Peyer's patch (tissue), 4 donors: ENCODE measurements at regions not wholly inside any gene's neighbourhood (a gene's known extent, or its start where the extent isn't known, plus 50 kb on each side); places are given as distances from the start of the nearest gene placed in this dataset.

Experiments used
- DNase-seq, 3 donors: peaks; one replicate each; pipeline ENCODE4 v3.0.0-alpha.2; 2017 to 2019
- H3K27ac ChIP-seq, 4 donors: fragments of 200-600 bp; sonication (generic); one replicate each; pipeline ENCODE4 v1.5.1; 2016 to 2019
- H3K27me3 ChIP-seq, 2 donors: fragments of 200-600 bp; sonication (generic); one replicate each; pipeline ENCODE4 v1.5.1; 2019
- H3K36me3 ChIP-seq, 3 donors: fragments of 200-600 bp; sonication (generic); one replicate each; pipeline ENCODE4 v1.5.1; 2016 to 2019
- H3K4me1 ChIP-seq, 4 donors: fragments of 200-600 bp; sonication (generic); one replicate each; pipeline ENCODE4 v1.5.1; 2016 to 2019
- H3K4me3 ChIP-seq, 4 donors: fragments of 200-600 bp; sonication (generic); 1 replicate in 3 of 4; 2 replicates in 1 of 4; pipeline ENCODE4 v1.5.1; 2016 to 2019; ENCODE audit warnings: mild to moderate bottlenecking in 1 of 4
- H3K9me3 ChIP-seq, 4 donors: fragments of 200-600 bp; sonication (generic); one replicate each; pipeline ENCODE4 v1.5.1; 2016 to 2019; ENCODE audit warnings: mild to moderate bottlenecking in 1 of 4
- CTCF ChIP-seq, 6 experiments: fragments of 450-650 bp in 4 of 6; fragments of 200-600 bp in 2 of 6; sonication (generic) in 1 of 6; IDR thresholded peaks; one replicate each; pipeline ENCODE4 v1.5.1; 2017 to 2019; ENCODE audit warnings: antibody characterized with exemption in 6 of 6, mild to moderate bottlenecking in 3 of 6, moderate library complexity in 1 of 6
- POLR2A ChIP-seq, 2 donors: fragments of 450-650 bp; IDR thresholded peaks; one replicate each; pipeline ENCODE4 v1.5.1; 2017; ENCODE audit warnings: antibody characterized with exemption in 2 of 2, mild to moderate bottlenecking in 2 of 2, moderate library complexity in 2 of 2

- no peaks in the 10 kb centered on the region for H3K9me3 ChIP-seq
- peaks cover 0 to 4% (median 0%) of the 10 kb centered on the region in 4 donors for H3K4me1 ChIP-seq
- H3K36me3 ChIP-seq, result no peaks in the 10 kb centered on the region
- TF ChIP-seq POLR2A (IDR thresholded peaks at IDR 0.05) (no peak), CTCF (IDR thresholded peaks at IDR 0.05) (peak in 1 of 6 experiments; percentile 17)
- H3K27ac ChIP-seq, result no peak overlapping the region
- no peaks in the 10 kb centered on the region for H3K27me3 ChIP-seq
- H3K4me3 ChIP-seq, result no peak overlapping the region
- DNase-seq, result no peak
Measured at GRCh38 chr4:4677556-4678522, 136.0 kb upstream of the STX18 start.

GRCh38 chr4:4675641-4676040 is 133.8 kb upstream of the STX18 start:
- Histone ChIP-seq H3K4me1 (peaks cover 0 to 6% (median 0%) of the 10 kb centered on the region in 4 donors), H3K27ac (no peak overlapping the region), H3K36me3 (no peaks in the 10 kb centered on the region), H3K4me3 (no peak overlapping the region), H3K9me3 (no peaks in the 10 kb centered on the region), H3K27me3 (no peaks in the 10 kb centered on the region)
- DNase-seq, result no peak
- no peak for TF ChIP-seq CTCF (IDR thresholded peaks at IDR 0.05)

GRCh38 chr4:4675051-4675581 is 133.3 kb upstream of the STX18 start:
- Histone ChIP-seq H3K36me3 (no peaks in the 10 kb centered on the region), H3K9me3 (no peaks in the 10 kb centered on the region), H3K27me3 (no peaks in the 10 kb centered on the region), H3K27ac (no peak overlapping the region), H3K4me1 (peaks cover 0 to 6% (median 0%) of the 10 kb centered on the region in 4 donors), H3K4me3 (no peak overlapping the region)
- TF ChIP-seq CTCF (IDR thresholded peaks at IDR 0.05) (no peak), POLR2A (IDR thresholded peaks at IDR 0.05) (no peak)
- no peak for DNase-seq

GRCh38 chr4:4673070-4673469 is 131.2 kb upstream of the STX18 start:
- H3K27ac ChIP-seq, result peak overlapping the region in 1 of 4 donors; percentile 40
- H3K4me1 ChIP-seq, result peaks cover 0 to 6% (median 0%) of the 10 kb centered on the region in 4 donors
- H3K27me3 ChIP-seq, result no peaks in the 10 kb centered on the region
- no peak overlapping the region for H3K4me3 ChIP-seq
- TF ChIP-seq CTCF (IDR thresholded peaks at IDR 0.05), result no peak
- TF ChIP-seq POLR2A (IDR thresholded peaks at IDR 0.05), result no peak
- peak in 2 of 3 donors; percentile 52 to 59 for DNase-seq
- no peaks in the 10 kb centered on the region for H3K36me3 ChIP-seq
- no peaks in the 10 kb centered on the region for H3K9me3 ChIP-seq

- no peak for TF ChIP-seq POLR2A (IDR thresholded peaks at IDR 0.05)
- no peak for TF ChIP-seq CTCF (IDR thresholded peaks at IDR 0.05)
- peak in 2 of 3 donors; percentile 53 to 62 for DNase-seq
- H3K9me3 ChIP-seq, result no peaks in the 10 kb centered on the region
- no peak overlapping the region for H3K4me3 ChIP-seq
- H3K27ac ChIP-seq, result peak overlapping the region in 1 of 4 donors; percentile 40
- H3K36me3 ChIP-seq, result no peaks in the 10 kb centered on the region
- peaks cover 0 to 6% (median 0%) of the 10 kb centered on the region in 4 donors for H3K4me1 ChIP-seq
- no peaks in the 10 kb centered on the region for H3K27me3 ChIP-seq
Measured at GRCh38 chr4:4672402-4672801, 130.6 kb upstream of the STX18 start.
